HG03558 (cell line): ENCODE measurements at regions not wholly inside any gene's neighbourhood (a gene's known extent, or its start where the extent isn't known, plus 50 kb on each side); places are given as distances from the start of the nearest gene placed in this dataset.
"Not testable (repeated sequence)": the region's sequence is repeated elsewhere in the genome, so short reads cannot be mapped to it uniquely, and the experiment has no call there.

Experiments
- ATAC-seq: cut with Tn5 transposase; IDR thresholded peaks from one replicate; pipeline ENCODE4 v1.9.1; 2021; ENCODE audit warnings: moderate number of reproducible peaks; ENCODE audit not compliant: unreplicated experiment; ENCODE audit errors: extremely low read depth

GRCh38 chr10:9096288-9096687 is 1041.8 kb downstream of the GATA3 start:
- ATAC-seq, result no peak

DNA sequence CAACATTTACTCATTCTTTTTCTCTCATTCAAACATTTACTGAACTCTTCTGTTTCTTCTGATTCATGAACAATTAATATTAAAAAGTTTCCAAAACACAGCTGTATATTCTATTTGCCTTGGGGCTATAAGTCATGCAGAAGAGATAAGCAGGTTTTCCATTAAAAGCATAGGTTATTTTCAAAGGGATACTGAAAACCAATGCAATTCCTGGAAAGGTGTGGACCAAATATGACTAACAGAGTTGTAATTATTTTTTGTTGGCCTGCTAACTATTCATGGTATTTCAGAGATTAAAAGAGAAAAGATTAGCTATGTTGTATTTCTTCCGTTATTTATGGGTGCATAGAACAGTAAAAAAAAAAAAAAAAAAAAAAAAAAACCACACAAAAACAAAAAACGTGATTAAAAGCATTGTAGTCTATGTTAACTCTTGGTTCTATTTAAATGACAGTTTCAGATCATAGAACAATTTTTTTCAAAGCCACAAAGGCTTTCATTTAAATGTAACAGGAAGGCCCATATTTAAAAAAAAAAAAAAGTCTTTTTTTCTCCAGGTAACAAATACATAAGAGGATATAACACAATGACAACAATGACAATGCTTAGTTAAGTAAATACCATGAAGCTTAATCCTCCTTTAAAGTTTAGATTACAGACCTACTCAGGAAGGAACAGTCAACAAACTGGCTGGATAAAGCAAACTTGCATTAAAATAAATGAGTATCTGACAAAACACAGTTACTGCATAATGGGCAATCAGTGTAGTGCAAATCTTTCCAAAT is 1042.9 kb downstream of the GATA3 start:
- no peak for ATAC-seq

- ATAC-seq, result no peak
Measured at GRCh38 chr10:9097991-9098306, 1043.5 kb downstream of the GATA3 start.

DNA sequence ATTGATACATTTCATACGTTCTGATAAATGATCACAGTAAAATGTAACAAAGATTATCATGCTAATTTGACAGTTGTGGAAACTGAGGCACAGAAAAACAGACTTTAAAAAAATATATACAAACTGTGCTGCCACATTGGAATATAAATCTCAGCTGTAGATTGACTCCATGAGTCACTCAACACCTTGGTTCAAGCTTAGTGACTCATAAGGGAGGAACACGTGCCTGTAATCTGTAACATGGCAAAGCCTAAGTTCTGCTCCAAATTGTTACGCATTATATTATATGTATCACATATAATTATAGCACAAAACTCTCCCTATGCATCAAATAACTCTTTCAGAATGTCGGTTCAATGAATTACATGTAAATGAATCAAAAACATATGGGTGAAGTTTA is 1047.5 kb downstream of the GATA3 start:
- no peak for ATAC-seq

DNA sequence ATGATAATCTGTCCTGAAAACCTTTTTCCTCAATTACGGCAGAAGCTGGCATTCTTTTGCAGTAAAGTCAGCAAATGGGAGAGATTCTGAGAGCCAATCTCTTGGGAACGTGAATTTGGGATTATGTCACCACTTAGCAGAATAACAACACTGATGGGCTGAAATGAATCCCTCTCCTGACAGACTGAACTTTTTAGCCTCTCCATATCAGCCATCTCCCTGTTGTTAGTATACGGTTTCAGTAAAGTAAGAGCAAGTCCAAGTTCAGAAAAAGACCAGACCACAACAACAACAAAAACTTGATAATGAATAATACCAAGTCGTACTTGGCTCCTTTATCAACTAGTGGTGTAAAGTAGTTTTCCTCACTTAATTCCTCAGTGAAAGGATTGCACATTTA is 1048.8 kb downstream of the GATA3 start:
- ATAC-seq, result no peak

- ATAC-seq, result no peak
Measured at GRCh38 chr10:9111976-9112375, 1057.5 kb downstream of the GATA3 start.

GRCh38 chr10:9126728-9127127 is 1072.2 kb downstream of the GATA3 start:
- no peak for ATAC-seq

- ATAC-seq, result no peak
Measured at GRCh38 chr10:9137368-9137767, 1082.9 kb downstream of the GATA3 start.

DNA sequence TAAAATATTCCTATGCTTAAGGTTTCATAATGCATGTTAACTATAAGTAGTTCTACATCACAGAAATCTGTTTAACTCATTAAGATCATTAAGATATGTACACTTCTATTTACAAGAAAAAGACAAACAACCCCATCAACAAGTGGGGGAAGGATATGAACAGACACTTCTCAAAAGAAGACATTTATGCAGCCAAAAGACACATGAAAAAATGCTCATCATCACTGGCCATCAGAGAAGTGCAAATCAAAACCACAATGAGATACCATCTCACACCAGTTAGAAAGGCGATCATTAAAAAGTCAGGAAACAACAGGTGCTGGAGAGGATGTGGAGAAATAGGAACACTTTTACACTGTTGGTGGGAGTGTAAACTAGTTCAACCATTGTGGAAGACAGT is 1084.3 kb downstream of the GATA3 start:
- not testable (repeated sequence) for ATAC-seq

GRCh38 chr10:9140373-9140772 is 1085.9 kb downstream of the GATA3 start:
- ATAC-seq, result no peak

GRCh38 chr10:9147475-9147874 is 1093.0 kb downstream of the GATA3 start:
- ATAC-seq, result no peak

- no peak for ATAC-seq
Measured at GRCh38 chr10:9149134-9149533, 1094.6 kb downstream of the GATA3 start.

GRCh38 chr10:9153057-9153456 is 1098.6 kb downstream of the GATA3 start:
- ATAC-seq, result not testable (repeated sequence)

GRCh38 chr10:9157656-9158055 is 1103.2 kb downstream of the GATA3 start:
- no peak for ATAC-seq

DNA sequence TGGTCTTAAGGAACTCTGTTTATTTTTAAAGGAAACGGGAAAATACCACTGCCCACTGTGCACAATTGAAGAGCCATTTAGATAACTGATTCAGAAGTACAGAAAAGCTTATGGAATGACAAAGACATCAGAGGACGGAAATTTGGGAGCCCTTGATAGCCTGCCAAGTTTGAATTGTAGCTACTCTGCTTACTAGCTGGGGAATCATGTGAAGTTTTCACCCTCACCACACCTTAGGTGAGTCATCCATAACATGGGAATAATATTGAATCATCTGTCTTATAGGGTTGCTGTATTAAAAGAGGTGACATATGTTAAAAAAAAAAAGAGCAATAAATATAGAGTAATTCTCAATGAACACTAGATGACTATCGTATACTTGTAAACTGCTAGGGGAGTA is 1104.2 kb downstream of the GATA3 start:
- no peak for ATAC-seq

DNA sequence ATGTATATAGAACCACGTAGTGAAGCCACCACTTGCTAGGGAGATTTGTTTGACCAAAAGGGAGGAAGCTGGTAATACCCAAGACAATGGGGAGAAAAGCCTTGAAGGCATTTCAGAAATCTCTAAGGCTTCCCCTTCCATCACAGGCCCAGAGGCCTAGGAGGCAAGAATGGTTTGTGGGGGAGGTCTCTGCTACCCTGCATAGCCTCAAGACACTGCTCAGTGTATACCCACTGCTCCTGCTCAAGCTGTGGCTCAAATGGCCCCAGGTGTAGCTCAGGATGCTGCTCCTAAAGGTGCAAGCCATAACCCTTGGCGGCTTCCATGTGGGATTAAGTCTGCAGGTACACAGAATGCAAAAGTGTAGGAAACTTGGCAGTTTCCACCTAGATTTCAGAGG is 1105.8 kb downstream of the GATA3 start:
- ATAC-seq, result no peak

DNA sequence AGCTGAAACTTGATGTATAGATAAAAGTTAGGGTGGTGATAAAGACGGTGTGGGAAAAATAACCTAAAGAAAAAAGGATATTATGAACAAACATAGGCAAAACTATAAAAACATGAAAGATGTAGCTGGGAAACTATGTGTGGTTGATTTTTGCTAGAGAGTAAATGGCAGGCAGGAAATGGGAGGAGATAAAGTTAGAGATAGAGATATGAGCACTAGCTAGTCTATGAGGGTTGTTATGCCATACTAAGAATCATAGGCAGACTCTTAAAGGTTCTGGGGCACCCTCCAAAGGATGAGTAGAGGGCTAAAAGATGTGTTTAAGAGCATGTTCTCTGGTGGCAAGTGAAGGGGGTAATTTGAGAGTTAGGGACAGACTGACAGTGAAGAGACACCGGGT is 1109.2 kb downstream of the GATA3 start:
- no peak for ATAC-seq

- ATAC-seq, result no peak
Measured at GRCh38 chr10:9166770-9167169, 1112.3 kb downstream of the GATA3 start.

DNA sequence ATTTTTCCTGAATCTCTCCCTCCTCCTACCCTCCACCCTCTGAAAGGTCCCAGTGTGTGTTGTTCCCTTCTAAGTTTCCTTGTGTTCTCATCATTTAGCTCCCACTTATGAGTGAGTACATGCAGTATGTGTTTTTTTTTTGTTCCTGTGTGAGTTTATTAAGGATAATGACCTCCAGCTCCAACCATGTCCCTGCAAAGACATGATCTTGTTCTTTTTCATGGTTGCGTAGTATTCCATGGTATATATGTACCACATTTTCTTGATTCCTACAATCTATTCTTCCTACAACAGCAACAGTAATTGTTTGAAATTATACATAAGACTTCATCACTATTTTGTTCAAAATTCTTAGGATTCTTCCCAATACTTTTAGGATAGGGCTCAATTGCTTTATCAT is 1117.8 kb downstream of the GATA3 start:
- no peak for ATAC-seq

GRCh38 chr10:9175200-9175599 is 1120.7 kb downstream of the GATA3 start:
- ATAC-seq, result no peak

GRCh38 chr10:9183197-9183880 is 1128.9 kb downstream of the GATA3 start:
- ATAC-seq, result not testable (repeated sequence)
